ENCODE measurements at regions not wholly inside any gene's neighbourhood (a gene's known extent, or its start where the extent isn't known, plus 50 kb on each side); places are given as distances from the start of the nearest gene placed in this dataset.

GRCh38 chr4:31075969-31076368 is 355.8 kb downstream of the PCDH7 start:
- TF ChIP-seq CTCF (IDR thresholded peaks at IDR 0.05) (no peak), EZH2 (IDR thresholded peaks at IDR 0.05) (no peak), EZH2phosphoT487 (IDR thresholded peaks at IDR 0.05) (no peak)

All from neural progenitor cell (in vitro differentiated cells).